NB4 (cell line): ENCODE measurements at regions not wholly inside any gene's neighbourhood (a gene's known extent, or its start where the extent isn't known, plus 50 kb on each side); places are given as distances from the start of the nearest gene placed in this dataset.

Experiments used
- CTCF ChIP-seq: IDR thresholded peaks from one replicate; pipeline ENCODE4 v1.5.1; 2012; ENCODE audit warnings: low read depth, low read length
- MAX ChIP-seq: IDR thresholded peaks from 2 replicates; pipeline ENCODE4 v1.6.1; 2011; ENCODE audit warnings: low read depth, low read length

GRCh38 chr16:55989569-55989907, 114.4 kb upstream of the CES5A start:
- no peak for TF ChIP-seq CTCF
- no peak for TF ChIP-seq MAX
